ENCODE measurements at regions not wholly inside any gene's neighbourhood (a gene's known extent, or its start where the extent isn't known, plus 50 kb on each side); places are given as distances from the start of the nearest gene placed in this dataset.
"Not testable (repeated sequence)": the region's sequence is repeated elsewhere in the genome, so short reads cannot be mapped to it uniquely, and the experiment has no call there.

DNA sequence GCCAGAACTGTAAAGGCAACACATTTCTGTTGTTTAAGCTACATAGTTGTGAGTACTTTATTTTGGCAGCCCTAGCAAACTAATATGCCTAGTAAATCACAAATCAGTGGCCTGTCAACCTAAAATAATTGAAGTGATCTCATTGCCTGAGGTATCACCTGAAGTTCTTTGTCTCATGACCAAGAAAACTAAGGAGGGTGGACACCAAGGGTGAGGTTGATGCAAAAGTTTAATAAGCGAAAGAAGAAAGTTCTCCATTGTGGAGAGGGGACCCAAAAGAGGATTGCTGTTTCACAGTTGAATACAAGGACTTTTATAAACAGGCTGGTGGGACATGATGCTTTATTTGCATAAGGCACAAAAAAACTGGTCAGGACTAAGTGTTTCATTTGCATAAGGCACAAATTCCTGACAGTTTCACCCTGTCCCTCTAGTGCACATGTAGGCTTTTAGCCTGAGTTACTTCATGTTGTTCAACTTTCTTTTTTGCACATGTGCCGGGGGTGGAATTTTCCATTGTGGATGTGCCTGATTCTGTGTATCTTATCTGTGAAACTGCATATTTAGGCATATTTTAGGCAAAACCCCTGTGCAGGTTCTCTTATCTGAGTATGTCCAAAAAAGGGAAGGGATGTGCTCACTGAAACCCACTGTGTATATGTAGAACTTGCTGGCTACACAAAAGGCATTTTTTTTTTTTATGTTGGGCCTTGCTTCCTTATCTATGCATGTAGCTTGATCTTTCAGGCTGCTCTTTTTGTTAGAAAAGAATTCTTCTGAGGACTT, 108.6 kb upstream of the RAI14 start:
- TF ChIP-seq ZNF274 (IDR thresholded peaks at IDR 0.05; ENCODE audit: low read depth, low read length) = no peak

DNA sequence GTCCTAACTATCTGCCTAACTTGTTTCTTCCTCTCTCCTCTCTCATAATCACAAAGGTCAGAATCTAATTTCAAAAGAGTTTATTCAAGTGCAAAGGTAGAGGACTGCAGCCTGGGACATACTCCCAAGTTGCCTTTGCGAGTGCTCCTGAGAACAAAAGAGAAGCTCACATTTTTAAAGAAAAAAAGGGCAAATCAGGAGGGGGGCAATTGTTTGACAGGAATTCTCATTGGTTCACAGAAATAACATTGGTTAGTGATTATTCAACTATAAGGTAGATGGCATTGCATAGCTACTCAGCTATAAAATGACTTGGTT, 108.1 kb upstream of the RAI14 start:
- no peak for TF ChIP-seq ZNF274 (IDR thresholded peaks at IDR 0.05; ENCODE audit: low read depth, low read length)
- no peak overlapping the region for H3K4me3 ChIP-seq (ENCODE audit: low read length)

More for the DNA sequence above, 108.6 kb upstream of the RAI14 start:
- no peak overlapping the region for H3K4me3 ChIP-seq (ENCODE audit: low read length)

DNA sequence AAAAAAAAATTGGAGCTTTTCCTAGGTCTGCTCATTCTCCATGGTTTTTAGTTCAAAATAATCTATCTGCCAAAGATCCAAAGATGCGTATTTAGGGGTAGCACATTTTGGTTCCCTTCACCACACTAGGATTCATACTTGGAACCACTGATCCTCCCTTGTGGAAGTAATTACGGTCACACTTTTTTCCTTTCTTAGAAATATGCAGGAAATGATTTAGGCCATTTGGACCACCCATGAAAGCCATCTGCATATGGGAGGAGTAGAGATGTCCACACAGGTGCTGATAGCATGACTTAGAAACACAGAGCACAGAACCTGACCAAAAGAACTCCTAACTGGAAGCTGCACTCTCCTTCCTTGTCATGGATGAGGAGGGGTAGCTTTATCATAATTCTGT, 105.9 kb upstream of the RAI14 start:
- TF ChIP-seq ZNF274 (IDR thresholded peaks at IDR 0.05; ENCODE audit: low read depth, low read length) = no peak
- no peak overlapping the region for H3K4me3 ChIP-seq (ENCODE audit: low read length)

DNA sequence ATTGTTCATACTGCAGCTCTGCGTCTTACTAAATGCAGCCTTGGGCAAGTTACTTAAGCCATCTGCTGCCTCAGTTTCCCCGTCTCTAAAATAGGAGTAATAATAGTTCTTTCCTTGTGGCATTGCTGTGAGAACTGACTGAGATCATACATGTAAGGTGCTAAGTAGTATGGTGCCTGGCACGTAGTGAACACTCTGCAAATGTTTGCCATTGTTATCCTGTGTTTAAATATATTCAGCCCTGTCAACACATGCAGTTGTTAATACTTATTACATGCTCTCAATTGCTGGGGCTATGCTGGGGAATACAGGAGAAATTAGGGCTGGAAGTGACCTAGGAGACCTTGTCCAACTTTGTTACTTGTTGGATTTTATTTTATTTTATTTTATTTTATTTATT, 105.2 kb upstream of the RAI14 start:
- no peak overlapping the region for H3K4me3 ChIP-seq (ENCODE audit: low read length)
- TF ChIP-seq ZNF274 (IDR thresholded peaks at IDR 0.05; ENCODE audit: low read depth, low read length) = no peak

DNA sequence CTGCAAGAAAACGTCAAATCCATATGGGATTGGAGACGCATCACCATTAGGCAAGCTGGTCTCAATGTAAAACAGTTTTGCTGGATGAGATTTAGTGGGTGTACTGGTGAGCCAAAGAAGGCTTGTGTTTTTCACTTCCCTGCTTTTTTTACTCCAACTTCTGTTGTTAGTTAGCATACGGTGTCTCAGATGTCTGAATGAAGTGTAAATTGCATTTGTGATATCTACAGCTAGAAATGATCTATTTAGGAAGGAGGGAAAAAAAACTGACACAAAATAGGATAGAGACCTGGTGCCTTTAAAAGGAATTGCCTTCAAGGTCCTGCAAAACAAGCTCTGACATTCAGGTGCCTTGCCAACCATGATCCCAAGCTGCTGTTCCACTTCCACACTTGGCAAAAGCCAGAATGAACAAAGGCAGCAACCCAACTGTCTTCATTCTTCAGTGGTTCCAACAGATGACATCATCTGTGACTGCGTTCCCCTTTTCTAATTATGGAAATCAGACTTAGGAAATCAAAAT, 104.2 kb upstream of the RAI14 start:
- H3K4me3 ChIP-seq (ENCODE audit: low read length) = no peak overlapping the region
- TF ChIP-seq ZNF274 (IDR thresholded peaks at IDR 0.05; ENCODE audit: low read depth, low read length) = no peak

DNA sequence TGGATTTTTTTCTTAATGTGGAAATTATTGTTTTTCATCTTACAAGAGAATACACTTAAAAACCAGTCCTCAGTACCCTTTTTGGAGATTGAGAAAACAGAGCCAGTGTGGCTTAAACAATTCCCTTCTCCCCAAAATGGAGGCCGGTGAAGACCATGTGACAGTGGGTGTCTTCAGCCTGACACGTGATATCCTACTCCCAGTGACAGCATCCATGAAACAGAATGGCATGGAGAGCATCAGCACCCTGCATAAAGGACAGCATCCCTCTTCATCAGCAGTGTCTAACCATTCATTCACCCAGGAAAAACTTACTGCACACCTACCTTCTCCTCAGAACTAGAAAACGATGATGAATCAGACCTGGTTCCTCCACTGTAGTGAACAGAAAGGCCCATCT, 103.4 kb upstream of the RAI14 start:
- no peak for TF ChIP-seq ZNF274 (IDR thresholded peaks at IDR 0.05; ENCODE audit: low read depth, low read length)
- no peak overlapping the region for H3K4me3 ChIP-seq (ENCODE audit: low read length)

DNA sequence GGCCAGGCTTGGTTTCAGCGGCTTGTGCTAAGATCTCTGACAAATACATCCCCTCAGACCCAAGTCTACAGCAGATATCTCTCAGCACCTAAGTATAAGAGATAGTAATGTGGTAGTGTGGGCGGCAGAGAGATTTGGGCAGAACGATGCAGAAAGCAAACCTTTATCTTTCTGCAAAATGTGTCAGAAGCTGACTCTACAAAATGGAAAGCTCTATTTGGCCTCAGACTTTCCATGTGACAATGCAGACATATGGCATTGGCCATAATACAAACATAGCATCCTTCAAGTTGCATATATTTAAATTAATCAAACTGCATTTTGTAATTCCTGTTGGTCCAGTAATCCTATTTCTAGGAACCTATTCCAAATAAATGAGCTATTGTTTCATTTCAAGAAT, 102.5 kb upstream of the RAI14 start:
- H3K4me3 ChIP-seq (ENCODE audit: low read length) = no peak overlapping the region
- no peak for TF ChIP-seq ZNF274 (IDR thresholded peaks at IDR 0.05; ENCODE audit: low read depth, low read length)

DNA sequence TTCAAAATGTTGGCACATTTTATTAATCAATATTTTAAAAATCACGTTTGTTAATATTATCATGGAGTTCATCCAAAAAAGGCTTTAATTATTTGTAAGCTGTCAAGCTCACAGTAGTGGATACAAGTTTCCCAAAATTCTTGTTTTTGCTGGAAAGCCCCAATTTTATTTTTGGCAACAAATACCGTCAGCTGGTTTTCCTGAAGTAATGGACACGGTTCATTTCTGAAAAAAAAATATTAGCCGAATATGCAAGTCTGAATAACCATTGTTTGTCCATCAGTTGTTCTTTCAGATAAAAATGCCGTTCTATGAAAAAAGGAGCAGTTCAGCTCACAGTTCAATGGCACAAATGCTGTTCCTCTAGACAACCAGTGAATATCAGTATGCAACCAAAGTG, 101.5 kb upstream of the RAI14 start:
- TF ChIP-seq ZNF274 (IDR thresholded peaks at IDR 0.05; ENCODE audit: low read depth, low read length) = no peak
- no peak overlapping the region for H3K4me3 ChIP-seq (ENCODE audit: low read length)

DNA sequence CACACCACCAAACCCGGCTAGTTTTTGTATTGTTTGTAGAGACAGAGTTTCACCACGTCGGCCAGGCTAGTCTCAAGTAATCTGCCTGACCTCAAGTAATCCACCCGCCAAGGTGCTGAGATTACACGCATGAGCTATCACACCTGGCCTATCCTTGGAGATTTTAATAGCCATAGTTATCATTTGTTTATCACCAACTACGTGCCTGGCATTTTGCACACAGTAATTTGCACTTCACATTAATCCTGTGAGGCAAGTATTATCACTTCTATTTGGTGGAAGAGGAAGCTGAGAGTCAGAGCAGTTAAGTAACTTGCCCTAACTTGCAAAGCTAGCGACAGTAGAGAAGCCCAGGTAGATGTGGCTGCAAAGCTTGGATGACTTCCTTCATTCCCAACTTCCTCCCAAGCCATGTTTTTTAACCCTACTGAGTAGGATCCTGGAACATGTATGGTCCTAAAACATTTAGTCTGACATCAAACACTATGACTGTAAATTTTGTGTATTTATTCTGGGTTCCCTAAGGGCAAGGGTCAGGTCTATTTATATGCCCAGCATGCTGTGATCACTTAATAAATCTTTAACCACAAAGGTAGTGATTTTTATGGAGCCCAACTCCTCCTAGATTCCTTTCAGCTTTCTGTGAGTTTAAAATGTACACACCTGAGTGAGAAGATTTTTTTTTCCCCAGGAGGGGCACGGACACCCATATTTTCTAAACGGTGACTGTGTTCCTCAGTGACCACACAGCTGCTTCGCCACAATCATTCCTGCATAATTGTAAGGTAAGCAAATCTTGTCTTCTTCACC, 100.2 kb upstream of the RAI14 start:
- TF ChIP-seq ZNF274 (IDR thresholded peaks at IDR 0.05; ENCODE audit: low read depth, low read length) = no peak
- H3K4me3 ChIP-seq (ENCODE audit: low read length) = no peak overlapping the region

DNA sequence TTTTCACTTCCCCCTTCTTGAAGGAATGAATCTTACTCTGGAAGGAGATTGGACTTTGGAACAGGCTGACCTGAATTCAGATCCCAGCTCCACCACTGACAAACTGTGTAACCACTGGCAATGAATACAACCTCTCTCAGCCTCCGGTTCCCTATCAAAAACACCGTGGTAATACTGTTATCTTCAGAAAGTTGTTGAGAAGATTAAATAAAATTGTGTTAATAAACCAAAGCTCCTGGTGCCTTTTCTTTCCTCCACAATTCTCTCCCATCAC, 99.7 kb upstream of the RAI14 start:
- no peak overlapping the region for H3K4me3 ChIP-seq (ENCODE audit: low read length)
- no peak for TF ChIP-seq ZNF274 (IDR thresholded peaks at IDR 0.05; ENCODE audit: low read depth, low read length)

DNA sequence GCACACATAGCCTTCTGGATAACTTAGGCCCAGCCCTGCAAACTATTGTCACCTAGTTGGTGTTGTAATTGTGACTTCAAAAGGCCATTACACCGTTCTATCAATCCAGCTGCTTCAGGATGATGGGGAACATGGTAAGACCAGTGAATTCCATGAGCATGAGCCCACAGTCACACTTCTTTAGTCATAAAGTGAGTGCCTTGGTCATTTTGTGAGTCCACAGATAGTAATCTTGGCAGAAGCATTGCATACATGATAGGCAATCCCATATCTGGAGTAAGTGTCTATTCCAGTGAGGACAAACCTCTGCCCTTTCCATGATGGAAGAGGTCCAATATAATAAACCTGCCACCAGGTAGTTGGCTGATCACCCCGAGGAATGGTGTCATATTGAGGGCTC, 94.5 kb upstream of the RAI14 start:
- H3K4me3 ChIP-seq (ENCODE audit: low read length) = not testable (repeated sequence)

DNA sequence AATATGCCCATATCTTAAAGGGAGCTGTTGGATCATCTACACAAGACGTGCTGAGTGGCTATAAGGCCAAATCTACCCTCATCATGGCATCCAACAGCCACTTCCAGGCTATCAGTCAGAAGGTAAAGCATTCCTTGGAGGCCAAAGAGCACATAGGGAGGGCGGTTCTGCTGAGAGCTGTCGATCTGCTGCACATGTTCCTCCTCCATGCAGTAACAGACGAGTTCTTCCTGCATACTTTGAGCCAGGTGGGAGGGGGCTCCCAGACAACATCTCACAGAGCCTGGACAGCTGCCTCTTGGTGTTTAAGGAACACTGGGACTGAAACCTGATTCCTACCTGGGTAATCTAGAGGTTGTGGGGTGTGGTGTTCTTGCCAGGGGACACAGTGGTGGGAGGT, 93.3 kb upstream of the RAI14 start:
- no peak for TF ChIP-seq ZNF274 (IDR thresholded peaks at IDR 0.05; ENCODE audit: low read depth, low read length)
- no peak overlapping the region for H3K4me3 ChIP-seq (ENCODE audit: low read length)

DNA sequence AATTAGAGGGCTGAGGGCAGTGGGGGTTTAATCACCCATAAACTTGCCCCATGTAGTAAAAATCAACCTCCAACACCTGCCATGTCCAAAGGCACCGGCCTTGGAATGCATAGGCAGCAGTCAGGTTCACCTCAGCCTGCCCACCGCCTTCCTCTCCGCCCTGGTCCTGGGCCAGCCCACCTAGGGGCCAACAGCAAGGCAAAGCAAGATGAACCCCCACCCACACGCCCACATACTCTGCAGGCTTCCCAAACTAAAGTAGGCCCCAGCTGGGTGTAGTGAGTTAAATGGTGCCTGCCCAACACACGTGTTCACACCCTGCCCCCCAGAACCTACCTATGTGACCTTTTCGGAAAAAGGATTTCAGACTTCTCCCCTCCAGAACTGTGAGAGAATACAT, 92.9 kb upstream of the RAI14 start:
- no peak overlapping the region for H3K4me3 ChIP-seq (ENCODE audit: low read length)
- TF ChIP-seq ZNF274 (IDR thresholded peaks at IDR 0.05; ENCODE audit: low read depth, low read length) = no peak

DNA sequence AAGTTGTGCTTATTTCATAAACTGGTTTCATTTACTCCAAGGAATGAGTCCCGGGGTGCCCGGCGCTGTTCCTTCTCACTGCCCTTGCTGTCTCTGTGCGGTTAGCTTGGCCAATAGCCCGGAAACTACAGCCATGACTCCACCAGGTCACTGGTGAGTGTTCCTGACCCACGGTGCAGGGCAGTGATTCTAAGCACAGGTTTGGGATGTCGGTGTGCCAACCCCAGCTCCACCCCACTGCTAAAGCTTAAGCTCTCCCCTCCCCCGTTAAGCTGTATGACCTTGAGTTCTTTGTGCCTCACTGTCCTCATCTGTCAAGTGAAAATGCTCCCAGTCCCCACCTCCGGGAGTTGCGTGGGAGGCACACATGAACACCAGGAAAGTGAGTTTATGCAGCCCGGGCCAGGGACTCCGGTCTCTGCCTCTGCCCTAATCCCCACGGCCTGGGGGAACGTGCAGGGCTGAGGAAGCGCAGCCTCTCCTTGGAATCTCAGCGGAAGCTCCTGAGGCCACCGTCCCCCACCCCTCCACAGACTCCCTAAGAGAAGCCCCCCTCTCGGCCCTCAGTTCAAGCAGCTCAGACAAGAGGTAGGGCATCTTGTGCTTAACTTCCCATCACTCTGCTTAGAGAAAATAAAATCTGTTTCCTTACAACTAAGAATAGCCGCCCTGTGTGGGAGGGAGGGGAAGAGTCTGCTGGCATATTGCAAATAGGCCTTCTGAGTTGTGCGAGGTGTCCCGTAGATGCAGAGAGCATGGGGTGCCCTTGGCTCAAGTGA, 92.0 kb upstream of the RAI14 start:
- TF ChIP-seq ZNF274 (IDR thresholded peaks at IDR 0.05; ENCODE audit: low read depth, low read length) = no peak
- no peak overlapping the region for H3K4me3 ChIP-seq (ENCODE audit: low read length)

DNA sequence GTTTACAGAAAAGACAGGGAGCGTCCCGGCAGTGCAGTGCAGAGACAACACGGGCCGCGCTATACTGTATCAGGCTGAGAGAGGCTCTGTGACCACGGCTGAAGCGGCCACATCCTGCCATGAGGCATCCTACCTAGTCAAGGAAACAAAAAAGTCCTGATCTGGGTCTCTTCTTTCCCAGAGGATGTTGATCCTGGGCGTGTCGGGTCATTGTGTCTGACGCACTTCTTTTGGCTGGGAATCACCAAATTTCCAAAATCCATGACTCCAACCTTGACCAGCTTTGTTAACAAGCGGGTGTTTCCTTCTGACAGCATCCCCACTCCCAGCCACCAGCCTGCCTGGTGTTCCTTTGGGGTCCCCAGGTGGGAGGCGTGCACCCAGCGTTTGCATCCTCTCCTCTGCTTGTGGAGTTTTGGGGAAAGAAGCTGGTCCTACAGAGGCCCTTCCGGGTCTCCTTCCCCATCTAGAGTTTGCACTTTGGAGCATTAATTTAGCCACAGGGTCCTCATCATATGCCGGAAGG, 91.4 kb upstream of the RAI14 start:
- no peak for TF ChIP-seq ZNF274 (IDR thresholded peaks at IDR 0.05; ENCODE audit: low read depth, low read length)
- no peak overlapping the region for H3K4me3 ChIP-seq (ENCODE audit: low read length)
